ENCODE measurements at regions not wholly inside any gene's neighbourhood (a gene's known extent, or its start where the extent isn't known, plus 50 kb on each side); places are given as distances from the start of the nearest gene placed in this dataset.

DNA sequence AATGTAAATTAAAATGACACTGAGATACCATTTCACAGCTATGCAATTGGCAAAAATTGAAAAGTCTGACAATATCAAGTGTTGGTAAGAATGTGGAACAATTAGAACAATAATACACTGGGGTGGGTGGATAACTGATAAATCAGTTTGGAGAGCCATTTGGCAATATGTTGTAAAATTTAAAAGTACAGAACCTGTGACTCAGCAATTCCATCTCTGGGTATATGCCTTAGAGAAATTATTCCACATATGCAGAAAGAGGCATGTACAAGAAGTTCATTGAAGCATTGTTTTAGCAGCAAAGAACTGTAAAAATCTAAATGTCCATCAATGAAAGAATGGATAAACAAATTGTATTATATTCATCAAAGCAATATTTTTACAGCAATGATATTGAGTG, 89.3 kb upstream of the NR3C1 start:
- Histone ChIP-seq H3K4me3 (no peak overlapping the region), H3K9me3 (ENCODE audit: insufficient read depth, low read depth) (no peaks in the 10 kb centered on the region; the same call in 1 of the 2 replicates), H4K20me1 (ENCODE audit: insufficient read depth) (no peaks in the 10 kb centered on the region), H3K27ac (no peak overlapping the region), H3K79me2 (ENCODE audit: low read depth) (no peaks in the 10 kb centered on the region), H3K4me2 (no peak overlapping the region), H3K36me3 (ENCODE audit: low read depth) (no peaks in the 10 kb centered on the region), H3K27me3 (ENCODE audit: insufficient read depth, low read depth) (no peaks in the 10 kb centered on the region), H3K9me2 (ENCODE audit: insufficient read depth) (no peaks in the 10 kb centered on the region), H2AFZ (no peak overlapping the region), H3K4me1 (replicated peaks; ENCODE audit: insufficient read depth) (peaks cover 34% of the 10 kb centered on the region), H3F3A (ENCODE audit: insufficient read depth, low read depth) (peaks cover 20% of the 10 kb centered on the region; the same call in 1 of the 2 replicates)
- ChIA-PET CTCF (no interaction called here), POLR2A (ENCODE audit: unreplicated experiment) (no interaction called here)
- TF ChIP-seq EZH2 (IDR thresholded peaks at IDR 0.05; ENCODE audit: low read depth): no peak
- no peak for TF ChIP-seq CTCF (conservative IDR thresholded peaks at IDR 0.05)
- intact Hi-C loops (cut with micrococcal nuclease; ENCODE audit: unreplicated experiment): loop anchor here (5.0 kb wide), 1 partner anchor 85 kb away; no protein-coding TSS in a partner anchor
- DNase-seq: no peak
- BruUV-seq (replicated peaks): no TSS peak

- CTCF ChIA-PET: no interaction called here
- POLR2A ChIA-PET (ENCODE audit: unreplicated experiment): no interaction called here
- no peak overlapping the region for H3K4me2 ChIP-seq
Observed at GRCh38 chr5:143491646-143492045, 88.2 kb upstream of the NR3C1 start.

DNA sequence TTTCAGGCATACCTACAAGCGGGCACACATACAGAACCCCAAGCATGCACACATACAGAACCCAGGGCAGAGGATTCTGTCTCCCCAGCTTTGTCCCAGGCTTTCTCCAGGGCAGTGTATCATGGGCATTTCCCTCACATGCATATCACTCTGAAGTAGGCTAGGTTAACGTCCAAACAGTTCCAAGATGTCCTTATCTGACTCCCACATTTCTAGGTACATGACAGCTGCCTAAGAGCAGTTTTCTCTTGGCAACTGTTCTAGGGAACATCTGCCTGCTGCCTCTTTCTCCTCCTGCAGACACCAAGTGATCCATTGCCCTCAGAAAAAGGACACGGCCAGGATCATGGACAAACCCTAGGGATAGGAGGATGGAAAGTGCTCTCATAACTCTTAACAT, 84.9 kb upstream of the NR3C1 start:
- no peaks in the 10 kb centered on the region for H4K20me1 ChIP-seq (ENCODE audit: insufficient read depth)
- peaks cover 3% of the 10 kb centered on the region for H3K4me1 ChIP-seq (replicated peaks; ENCODE audit: insufficient read depth)
- no peak overlapping the region for H3K27ac ChIP-seq
- no peak overlapping the region for H3K4me2 ChIP-seq
- no peaks in the 10 kb centered on the region for H3K79me2 ChIP-seq (ENCODE audit: low read depth)
- no peaks in the 10 kb centered on the region for H3K36me3 ChIP-seq (ENCODE audit: low read depth)
- intact Hi-C loops (cut with micrococcal nuclease; ENCODE audit: unreplicated experiment): no loop called here
- H2AFZ ChIP-seq: no peak overlapping the region
- H3K9me2 ChIP-seq (ENCODE audit: insufficient read depth): no peaks in the 10 kb centered on the region
- no TSS peak for BruUV-seq (replicated peaks)
- no peak overlapping the region for H3K4me3 ChIP-seq
- no peaks in the 10 kb centered on the region; the same call in 1 of the 2 replicates for H3F3A ChIP-seq (ENCODE audit: insufficient read depth, low read depth)
- H3K9me3 ChIP-seq (ENCODE audit: insufficient read depth, low read depth): no peaks in the 10 kb centered on the region; the same call in 1 of the 2 replicates
- no peak for DNase-seq
- ChIA-PET POLR2A (ENCODE audit: unreplicated experiment) (no interaction called here), CTCF (no interaction called here)
- no peaks in the 10 kb centered on the region for H3K27me3 ChIP-seq (ENCODE audit: insufficient read depth, low read depth)
- TF ChIP-seq CTCF (conservative IDR thresholded peaks at IDR 0.05): no peak
- no peak for TF ChIP-seq EZH2 (IDR thresholded peaks at IDR 0.05; ENCODE audit: low read depth)

More at GRCh38 chr5:143491646-143492045, 88.2 kb upstream of the NR3C1 start:
- Histone ChIP-seq H2AFZ (no peak overlapping the region), H3K79me2 (ENCODE audit: low read depth) (no peaks in the 10 kb centered on the region), H3K4me3 (no peak overlapping the region), H3F3A (ENCODE audit: insufficient read depth, low read depth) (peaks cover 20% of the 10 kb centered on the region; the same call in 1 of the 2 replicates), H3K27ac (no peak overlapping the region), H3K36me3 (ENCODE audit: low read depth) (no peaks in the 10 kb centered on the region), H3K9me3 (ENCODE audit: insufficient read depth, low read depth) (no peaks in the 10 kb centered on the region; the same call in 1 of the 2 replicates), H4K20me1 (ENCODE audit: insufficient read depth) (no peaks in the 10 kb centered on the region), H3K4me1 (replicated peaks; ENCODE audit: insufficient read depth) (peaks cover 34% of the 10 kb centered on the region), H3K27me3 (ENCODE audit: insufficient read depth, low read depth) (no peaks in the 10 kb centered on the region), H3K9me2 (ENCODE audit: insufficient read depth) (no peaks in the 10 kb centered on the region)
- no peak for DNase-seq
- no TSS peak for BruUV-seq (replicated peaks)
- TF ChIP-seq EZH2 (IDR thresholded peaks at IDR 0.05; ENCODE audit: low read depth) (no peak), CTCF (conservative IDR thresholded peaks at IDR 0.05) (no peak)
- intact Hi-C loops (cut with micrococcal nuclease; ENCODE audit: unreplicated experiment): loop anchor here (5.0 kb wide), 1 partner anchor 84 kb away; no protein-coding TSS in a partner anchor

Data from PC-9 (cell line).